NCI-H510A (cell line): ENCODE measurements at regions not wholly inside any gene's neighbourhood (a gene's known extent, or its start where the extent isn't known, plus 50 kb on each side); places are given as distances from the start of the nearest gene placed in this dataset.

Experiments
- DNase-seq: peaks from one replicate; lab custom pipeline; 2025; lab: John Stamatoyannopoulos, UW

GRCh38 chr1:106755682-106756406 lies 300.6 kb upstream of the PRMT6 start:
- DNase-seq, result no peak

- no peak for DNase-seq
Observed at GRCh38 chr1:106756752-106757151, 299.7 kb upstream of the PRMT6 start.

- DNase-seq, result no peak
Observed at GRCh38 chr1:106768077-106768476, 288.4 kb upstream of the PRMT6 start.

- no peak for DNase-seq
Observed at GRCh38 chr1:106768501-106768900, 288.0 kb upstream of the PRMT6 start.

GRCh38 chr1:106773206-106773605 lies 283.3 kb upstream of the PRMT6 start:
- no peak for DNase-seq

- no peak for DNase-seq
Observed at GRCh38 chr1:106780066-106780465, 276.4 kb upstream of the PRMT6 start.

GRCh38 chr1:106780806-106781569 lies 275.5 kb upstream of the PRMT6 start:
- no peak for DNase-seq

- no peak for DNase-seq
Observed at GRCh38 chr1:106785176-106785575, 271.3 kb upstream of the PRMT6 start.

GRCh38 chr1:106787520-106787919 lies 269.0 kb upstream of the PRMT6 start:
- no peak for DNase-seq

GRCh38 chr1:106789686-106790085 lies 266.8 kb upstream of the PRMT6 start:
- no peak for DNase-seq

- DNase-seq, result no peak
Observed at GRCh38 chr1:106791041-106791440, 265.4 kb upstream of the PRMT6 start.

- no peak for DNase-seq
Observed at GRCh38 chr1:106793651-106794050, 262.8 kb upstream of the PRMT6 start.

- DNase-seq, result no peak
Observed at GRCh38 chr1:106798991-106799390, 257.5 kb upstream of the PRMT6 start.

GRCh38 chr1:106802181-106802580 lies 254.3 kb upstream of the PRMT6 start:
- DNase-seq, result no peak

GRCh38 chr1:106814418-106814817 lies 242.1 kb upstream of the PRMT6 start:
- DNase-seq, result no peak

GRCh38 chr1:106817575-106817974 lies 238.9 kb upstream of the PRMT6 start:
- DNase-seq, result no peak

GRCh38 chr1:106831511-106831910 lies 225.0 kb upstream of the PRMT6 start:
- no peak for DNase-seq

- DNase-seq, result no peak
Observed at GRCh38 chr1:106836708-106837107, 219.8 kb upstream of the PRMT6 start.

GRCh38 chr1:106843518-106843917 lies 213.0 kb upstream of the PRMT6 start:
- DNase-seq, result no peak

- DNase-seq, result no peak
Observed at GRCh38 chr1:106846656-106847055, 209.8 kb upstream of the PRMT6 start.

- DNase-seq, result no peak
Observed at GRCh38 chr1:106861110-106861509, 195.4 kb upstream of the PRMT6 start.

- DNase-seq, result no peak
Observed at GRCh38 chr1:106868828-106869227, 187.6 kb upstream of the PRMT6 start.

- DNase-seq, result no peak
Observed at GRCh38 chr1:106875622-106876021, 180.9 kb upstream of the PRMT6 start.

- peak; percentile 20 for DNase-seq
Observed at GRCh38 chr1:106876384-106876783, 180.1 kb upstream of the PRMT6 start.
